HG03066 (cell line): ENCODE measurements at regions not wholly inside any gene's neighbourhood (a gene's known extent, or its start where the extent isn't known, plus 50 kb on each side); places are given as distances from the start of the nearest gene placed in this dataset.

Experiments used
- ATAC-seq: cut with Tn5 transposase; IDR thresholded peaks from one replicate; pipeline ENCODE4 v1.9.1; 2021; ENCODE audit warnings: low read depth; ENCODE audit not compliant: unreplicated experiment

- ATAC-seq = no peak
Measured at GRCh38 chr7:19872094-19872493, 98.7 kb upstream of the TMEM196 start.

GRCh38 chr7:19871102-19871501 lies 97.7 kb upstream of the TMEM196 start:
- ATAC-seq = no peak

GRCh38 chr7:19869979-19870378 lies 96.6 kb upstream of the TMEM196 start:
- no peak for ATAC-seq

- no peak for ATAC-seq
Measured at GRCh38 chr7:19853261-19853832, 79.9 kb upstream of the TMEM196 start.

DNA sequence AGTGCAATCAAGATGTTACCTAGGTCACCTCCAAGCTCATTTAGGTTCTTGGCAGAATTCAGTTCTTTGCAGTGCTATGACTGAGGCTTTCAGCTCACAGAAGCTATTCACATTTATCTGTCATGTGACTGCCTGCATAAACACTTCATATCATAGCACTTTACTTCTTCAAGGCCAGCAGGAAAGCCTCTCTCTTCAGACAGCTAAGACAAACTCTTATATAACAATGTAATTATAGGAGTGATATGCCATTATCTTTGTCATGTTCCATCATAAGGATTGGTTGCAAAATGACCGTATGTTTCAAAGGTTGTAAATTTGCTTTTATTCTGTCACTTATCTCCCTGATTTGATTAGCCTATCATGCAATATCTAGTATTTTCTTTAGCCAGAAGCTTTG lies 78.8 kb upstream of the TMEM196 start:
- no peak for ATAC-seq

DNA sequence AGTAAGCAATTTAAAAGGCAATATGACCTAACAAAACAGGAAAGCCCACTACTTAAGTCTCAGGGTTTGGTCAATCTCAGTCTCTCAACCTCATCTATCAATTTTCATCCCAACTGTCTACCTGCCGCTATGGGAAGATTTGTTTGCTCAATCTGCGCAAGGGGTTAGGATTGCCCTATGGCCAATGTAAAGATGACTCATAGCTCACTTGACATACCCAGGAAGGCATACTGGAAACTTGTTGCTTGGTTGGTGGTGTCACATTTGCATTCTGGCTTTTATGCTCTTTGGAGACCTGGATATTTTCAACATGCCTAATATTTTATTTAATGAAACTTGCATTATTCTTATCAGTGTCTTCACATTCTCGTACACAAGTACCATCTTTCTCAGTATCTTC lies 78.1 kb upstream of the TMEM196 start:
- no peak for ATAC-seq

GRCh38 chr7:19834566-19834965 lies 61.1 kb upstream of the TMEM196 start:
- no peak for ATAC-seq

DNA sequence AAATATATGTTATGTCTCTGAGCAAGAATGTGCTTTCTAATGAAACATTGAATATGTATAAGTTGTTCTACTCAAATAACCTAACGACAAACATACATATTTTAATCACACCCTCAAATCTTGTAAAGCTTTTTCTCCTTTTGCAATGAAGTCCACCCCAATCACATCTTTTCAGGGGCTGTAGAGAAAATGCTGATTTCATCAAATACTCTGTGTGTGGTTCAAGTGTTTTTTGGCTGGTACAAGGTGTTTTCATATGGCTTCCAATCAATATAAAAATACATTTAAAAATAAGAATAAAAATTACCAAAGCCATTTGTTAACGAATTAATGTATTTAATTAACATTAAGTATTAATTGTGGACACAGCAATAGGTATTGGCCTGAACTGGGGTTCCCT lies 57.2 kb upstream of the TMEM196 start:
- no peak for ATAC-seq
